AG09319 (cell line): ENCODE measurements at regions not wholly inside any gene's neighbourhood (a gene's known extent, or its start where the extent isn't known, plus 50 kb on each side); places are given as distances from the start of the nearest gene placed in this dataset.

ENCODE experiments used
- DNase-seq: peaks from one replicate; pipeline ENCODE4 v3.0.0-alpha.2; 2010; ENCODE audit warnings: low read depth; ENCODE audit errors: extremely low read depth
- TF ChIP-seq, protein P1 (sequence below): IDR thresholded peaks from 2 replicates; pipeline ENCODE4 v1.5.1; 2011; ENCODE audit warnings: low read depth, mild to moderate bottlenecking, inconsistent platforms, low read length, moderate library complexity

DNA sequence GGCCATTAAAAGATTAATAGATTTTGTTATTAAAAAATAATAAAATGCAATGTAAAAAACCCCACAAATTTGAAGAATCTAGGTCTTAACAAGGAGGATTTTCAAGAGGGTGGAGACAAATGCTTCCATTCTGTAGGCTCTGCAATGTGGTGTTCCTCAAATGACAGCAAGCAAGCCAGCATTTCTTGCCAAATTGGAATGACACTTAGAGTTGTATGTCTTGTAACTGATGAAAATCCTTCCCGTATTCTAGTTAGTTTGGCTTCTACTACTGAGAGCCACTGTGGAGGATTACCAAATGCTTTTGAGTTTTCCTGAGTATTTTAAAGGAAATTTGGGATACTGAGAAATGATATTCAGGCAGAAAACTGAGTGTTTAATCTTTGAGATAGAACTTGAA, 1225.5 kb upstream of the CITED2 start:
- DNase-seq = no peak
- TF ChIP-seq, protein P1, sequence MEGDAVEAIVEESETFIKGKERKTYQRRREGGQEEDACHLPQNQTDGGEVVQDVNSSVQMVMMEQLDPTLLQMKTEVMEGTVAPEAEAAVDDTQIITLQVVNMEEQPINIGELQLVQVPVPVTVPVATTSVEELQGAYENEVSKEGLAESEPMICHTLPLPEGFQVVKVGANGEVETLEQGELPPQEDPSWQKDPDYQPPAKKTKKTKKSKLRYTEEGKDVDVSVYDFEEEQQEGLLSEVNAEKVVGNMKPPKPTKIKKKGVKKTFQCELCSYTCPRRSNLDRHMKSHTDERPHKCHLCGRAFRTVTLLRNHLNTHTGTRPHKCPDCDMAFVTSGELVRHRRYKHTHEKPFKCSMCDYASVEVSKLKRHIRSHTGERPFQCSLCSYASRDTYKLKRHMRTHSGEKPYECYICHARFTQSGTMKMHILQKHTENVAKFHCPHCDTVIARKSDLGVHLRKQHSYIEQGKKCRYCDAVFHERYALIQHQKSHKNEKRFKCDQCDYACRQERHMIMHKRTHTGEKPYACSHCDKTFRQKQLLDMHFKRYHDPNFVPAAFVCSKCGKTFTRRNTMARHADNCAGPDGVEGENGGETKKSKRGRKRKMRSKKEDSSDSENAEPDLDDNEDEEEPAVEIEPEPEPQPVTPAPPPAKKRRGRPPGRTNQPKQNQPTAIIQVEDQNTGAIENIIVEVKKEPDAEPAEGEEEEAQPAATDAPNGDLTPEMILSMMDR = no peak

DNA sequence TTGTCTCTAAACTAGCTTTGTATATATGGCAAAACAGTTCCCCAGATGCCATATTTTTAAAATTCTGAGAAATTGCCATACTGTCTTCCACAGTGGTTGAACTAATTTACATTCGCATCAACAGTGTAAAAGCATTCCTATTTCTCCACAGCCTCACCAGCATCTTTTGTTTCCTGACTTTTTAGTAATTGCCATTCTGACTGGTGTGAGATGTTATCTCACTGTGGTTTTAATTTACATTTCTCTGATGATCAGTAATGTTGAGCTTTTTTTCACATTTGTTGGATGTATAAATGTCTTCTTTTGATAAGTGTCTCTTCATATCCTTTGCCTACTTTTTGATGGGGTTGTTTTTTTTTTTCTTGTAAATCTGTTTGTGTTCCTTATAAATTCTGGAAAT, 1222.7 kb upstream of the CITED2 start:
- TF ChIP-seq, protein P1 = no peak
- DNase-seq = no peak

DNA sequence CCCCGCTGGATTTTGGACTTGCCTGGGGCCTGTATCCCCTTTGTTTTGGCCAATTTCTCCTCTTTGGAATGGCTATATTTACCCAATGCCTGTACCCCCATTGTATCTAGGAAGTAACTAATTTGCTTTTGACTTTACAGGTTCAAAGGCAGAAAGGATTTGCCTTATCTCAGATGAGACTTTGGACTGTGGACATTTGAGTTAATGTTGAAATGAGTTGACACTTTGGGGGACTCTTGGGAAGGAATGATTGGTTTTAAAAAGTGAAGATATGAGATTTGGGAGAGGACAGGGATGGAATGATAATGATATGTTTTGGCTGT, 1220.3 kb upstream of the CITED2 start:
- no peak for DNase-seq
- TF ChIP-seq, protein P1 = no peak

DNA sequence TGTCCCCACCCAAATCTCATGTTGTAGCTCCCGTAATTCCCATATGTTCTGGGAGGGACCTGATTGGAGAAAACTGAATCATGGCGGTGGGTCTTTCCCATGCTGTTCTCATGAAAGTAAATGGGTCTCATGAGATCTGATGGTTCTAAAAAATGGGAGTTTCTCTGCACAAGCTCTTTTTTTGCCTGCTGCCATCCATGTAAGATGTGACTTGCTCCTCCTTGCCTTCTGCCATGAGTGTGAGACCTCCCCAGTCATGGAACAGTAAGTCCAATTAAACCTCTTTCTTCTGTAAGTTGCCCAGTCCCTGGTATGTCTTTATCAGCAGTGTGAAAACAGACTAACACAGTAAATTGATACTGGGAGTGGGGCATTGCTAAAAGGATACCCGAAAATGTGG, 1218.4 kb upstream of the CITED2 start:
- TF ChIP-seq, protein P1 = no peak
- no peak for DNase-seq

DNA sequence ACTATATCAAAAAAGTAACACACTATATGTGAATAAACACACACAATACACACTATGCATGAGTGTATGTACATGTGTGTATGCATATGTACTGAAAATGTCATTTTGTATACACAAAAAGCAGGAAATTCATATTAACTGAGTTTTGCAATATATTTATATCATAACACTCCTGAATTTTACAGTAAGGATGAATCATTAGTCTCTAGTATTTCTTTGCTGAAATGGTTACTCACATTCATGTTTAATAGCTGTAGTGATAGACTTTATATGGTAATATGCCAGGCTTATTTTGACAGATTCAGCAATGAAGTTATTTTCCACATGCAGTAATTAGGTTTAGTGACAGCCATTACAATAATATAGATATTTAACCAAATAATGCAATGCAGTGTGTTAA, 1216.2 kb upstream of the CITED2 start:
- no peak for DNase-seq
- TF ChIP-seq, protein P1 = no peak

DNA sequence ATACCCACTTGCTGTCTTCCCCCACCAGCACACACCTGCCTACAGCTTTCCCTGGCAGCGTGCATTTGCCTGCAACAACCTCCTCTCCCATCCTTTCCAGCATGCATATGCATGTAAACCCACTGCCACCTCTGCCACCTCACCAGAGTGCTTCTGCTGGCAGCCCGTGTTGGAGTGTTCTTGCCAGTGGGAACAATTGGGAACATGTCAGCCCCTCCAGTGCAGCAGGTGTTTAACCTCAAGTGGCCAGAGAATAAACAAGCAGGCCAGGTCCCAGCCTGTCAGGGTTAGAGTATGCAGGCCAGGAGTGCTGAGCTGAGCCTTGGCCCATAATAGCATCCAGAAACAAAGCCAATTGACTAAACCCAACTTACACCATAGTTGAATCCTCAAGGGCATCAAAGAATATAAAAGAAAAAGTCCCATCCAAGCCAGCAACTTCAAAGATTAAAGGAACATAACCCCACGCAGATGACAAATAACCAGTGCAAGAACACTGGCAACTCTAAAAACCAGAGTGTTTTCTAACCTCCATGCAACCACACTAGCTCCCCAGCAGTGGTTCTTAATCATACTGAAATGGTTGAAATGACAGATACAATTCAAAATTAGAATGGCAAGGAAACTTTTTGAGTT, 1212.1 kb upstream of the CITED2 start:
- TF ChIP-seq, protein P1 = no peak
- no peak for DNase-seq

DNA sequence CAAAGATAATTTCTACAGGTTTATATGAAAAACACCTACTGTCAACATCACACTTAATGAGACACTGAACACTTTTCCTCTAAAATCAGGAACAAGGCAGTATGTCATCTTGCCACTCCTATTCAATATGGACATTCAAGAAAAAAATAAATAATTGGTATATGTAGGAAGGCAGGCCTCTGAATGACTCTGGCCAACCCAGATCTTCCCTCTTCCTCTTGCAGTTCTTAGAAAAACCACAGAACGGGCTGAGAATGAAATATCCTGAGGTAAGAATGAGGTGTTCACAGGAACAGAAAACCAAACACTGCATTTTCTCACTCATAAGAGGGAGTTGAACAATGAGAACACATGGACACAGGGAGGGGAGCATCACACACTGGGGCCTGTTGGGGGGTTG, 1207.2 kb upstream of the CITED2 start:
- TF ChIP-seq, protein P1 = no peak
- no peak for DNase-seq
